ENCODE measurements at regions not wholly inside any gene's neighbourhood (a gene's known extent, or its start where the extent isn't known, plus 50 kb on each side); places are given as distances from the start of the nearest gene placed in this dataset.

DNA sequence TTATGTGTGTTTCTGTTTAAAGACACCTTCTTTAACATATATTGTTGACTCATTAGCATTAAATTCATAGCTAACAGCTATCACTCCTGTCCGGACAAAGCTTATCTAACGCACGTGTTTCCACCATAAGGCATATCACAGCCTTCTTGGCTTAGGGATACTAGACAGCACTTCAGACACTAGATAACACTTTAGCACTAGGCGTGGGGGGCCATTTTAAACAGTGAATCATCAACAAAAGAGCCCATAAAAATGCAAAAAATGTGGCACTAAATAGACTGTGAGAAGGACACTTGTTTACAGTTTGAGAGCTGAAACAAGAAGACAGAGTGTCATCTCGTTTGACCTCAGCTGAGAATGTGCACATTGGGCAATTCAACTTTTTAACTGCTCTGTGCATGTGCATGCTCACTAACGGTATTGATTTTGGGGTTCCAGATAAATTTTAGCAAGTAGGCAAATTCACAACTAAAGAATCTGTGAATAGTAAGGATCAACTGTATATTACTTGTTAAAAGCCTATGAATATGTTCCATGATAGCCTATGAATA lies 58.9 kb upstream of the RAI2 start:
- Histone ChIP-seq H4K20me1 (ENCODE audit: low read depth, low read length) (no peaks in the 10 kb centered on the region), H3K4me3 (ENCODE audit: insufficient read depth, low read length, poor library complexity, severe bottlenecking) (no peak overlapping the region), H2AFZ (ENCODE audit: low read depth, low read length, severe bottlenecking) (no peak overlapping the region), H3F3A (ENCODE audit: insufficient read depth) (no peaks in the 10 kb centered on the region), H3K9ac (ENCODE audit: low read length) (no peak overlapping the region), H3K27ac (ENCODE audit: low read depth, low read length) (no peak overlapping the region), H3K9me2 (replicated peaks; ENCODE audit: insufficient read depth, low read length) (no peaks in the 10 kb centered on the region), H3K79me2 (ENCODE audit: insufficient read depth, low read length) (no peaks in the 10 kb centered on the region), H3K27me3 (ENCODE audit: low read length) (no peaks in the 10 kb centered on the region), H3K4me2 (ENCODE audit: low read depth, low read length, poor library complexity, severe bottlenecking) (no peak overlapping the region), H3K9me3 (ENCODE audit: insufficient read depth, low read length) (no peaks in the 10 kb centered on the region), H3K36me3 (ENCODE audit: low read length) (no peaks in the 10 kb centered on the region)
- no peak for TF ChIP-seq EZH2phosphoT487 (conservative IDR thresholded peaks at IDR 0.05; ENCODE audit: low read length)
- TF ChIP-seq, protein P1, sequence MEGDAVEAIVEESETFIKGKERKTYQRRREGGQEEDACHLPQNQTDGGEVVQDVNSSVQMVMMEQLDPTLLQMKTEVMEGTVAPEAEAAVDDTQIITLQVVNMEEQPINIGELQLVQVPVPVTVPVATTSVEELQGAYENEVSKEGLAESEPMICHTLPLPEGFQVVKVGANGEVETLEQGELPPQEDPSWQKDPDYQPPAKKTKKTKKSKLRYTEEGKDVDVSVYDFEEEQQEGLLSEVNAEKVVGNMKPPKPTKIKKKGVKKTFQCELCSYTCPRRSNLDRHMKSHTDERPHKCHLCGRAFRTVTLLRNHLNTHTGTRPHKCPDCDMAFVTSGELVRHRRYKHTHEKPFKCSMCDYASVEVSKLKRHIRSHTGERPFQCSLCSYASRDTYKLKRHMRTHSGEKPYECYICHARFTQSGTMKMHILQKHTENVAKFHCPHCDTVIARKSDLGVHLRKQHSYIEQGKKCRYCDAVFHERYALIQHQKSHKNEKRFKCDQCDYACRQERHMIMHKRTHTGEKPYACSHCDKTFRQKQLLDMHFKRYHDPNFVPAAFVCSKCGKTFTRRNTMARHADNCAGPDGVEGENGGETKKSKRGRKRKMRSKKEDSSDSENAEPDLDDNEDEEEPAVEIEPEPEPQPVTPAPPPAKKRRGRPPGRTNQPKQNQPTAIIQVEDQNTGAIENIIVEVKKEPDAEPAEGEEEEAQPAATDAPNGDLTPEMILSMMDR (IDR thresholded peaks at IDR 0.05; ENCODE audit: insufficient read depth, low read length, poor library complexity, severe bottlenecking), result no peak

DNA sequence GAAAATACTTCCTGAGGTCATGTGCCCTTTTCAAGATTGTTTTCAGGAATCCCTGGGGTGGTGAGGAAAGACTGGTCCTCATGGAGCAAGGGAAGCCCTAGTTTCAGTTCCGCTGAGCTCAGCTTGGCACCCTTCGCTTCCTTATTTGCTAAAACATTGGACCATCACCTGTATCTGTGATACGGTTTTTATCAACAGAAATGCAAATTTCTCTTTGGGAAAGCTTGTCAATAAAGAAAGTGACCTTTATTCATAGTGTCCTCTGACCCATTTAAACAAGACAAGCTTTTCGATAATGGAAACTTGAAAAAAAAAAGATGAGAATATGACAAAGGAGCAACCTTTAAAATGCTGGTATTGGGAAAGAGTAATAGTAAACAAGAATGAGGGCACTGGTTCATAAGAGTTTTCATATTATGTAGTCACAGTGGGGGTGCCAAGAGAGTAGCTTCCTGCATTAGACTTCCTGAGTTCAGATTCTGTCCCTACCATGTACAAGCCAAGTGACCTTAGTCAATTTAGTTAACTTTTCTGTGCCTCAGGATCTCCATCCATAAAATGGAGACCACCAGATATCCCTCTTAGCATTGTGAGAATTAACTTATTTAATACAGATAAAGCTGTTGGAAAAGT lies 57.0 kb upstream of the RAI2 start:
- H3K9me3 ChIP-seq (ENCODE audit: insufficient read depth, low read length), result no peaks in the 10 kb centered on the region
- H2AFZ ChIP-seq (ENCODE audit: low read depth, low read length, severe bottlenecking), result no peak overlapping the region
- no peak overlapping the region for H3K9ac ChIP-seq (ENCODE audit: low read length)
- no peaks in the 10 kb centered on the region for H3K36me3 ChIP-seq (ENCODE audit: low read length)
- TF ChIP-seq, protein P1 (IDR thresholded peaks at IDR 0.05; ENCODE audit: insufficient read depth, low read length, poor library complexity, severe bottlenecking), result no peak
- no peak for TF ChIP-seq EZH2phosphoT487 (conservative IDR thresholded peaks at IDR 0.05; ENCODE audit: low read length)
- H3F3A ChIP-seq (ENCODE audit: insufficient read depth), result no peaks in the 10 kb centered on the region
- H3K4me3 ChIP-seq (ENCODE audit: insufficient read depth, low read length, poor library complexity, severe bottlenecking), result no peak overlapping the region
- no peaks in the 10 kb centered on the region for H3K27me3 ChIP-seq (ENCODE audit: low read length)
- H3K4me2 ChIP-seq (ENCODE audit: low read depth, low read length, poor library complexity, severe bottlenecking), result no peak overlapping the region
- no peaks in the 10 kb centered on the region for H3K9me2 ChIP-seq (replicated peaks; ENCODE audit: insufficient read depth, low read length)
- no peaks in the 10 kb centered on the region for H3K79me2 ChIP-seq (ENCODE audit: insufficient read depth, low read length)
- H4K20me1 ChIP-seq (ENCODE audit: low read depth, low read length), result no peaks in the 10 kb centered on the region
- no peak overlapping the region for H3K27ac ChIP-seq (ENCODE audit: low read depth, low read length)

DNA sequence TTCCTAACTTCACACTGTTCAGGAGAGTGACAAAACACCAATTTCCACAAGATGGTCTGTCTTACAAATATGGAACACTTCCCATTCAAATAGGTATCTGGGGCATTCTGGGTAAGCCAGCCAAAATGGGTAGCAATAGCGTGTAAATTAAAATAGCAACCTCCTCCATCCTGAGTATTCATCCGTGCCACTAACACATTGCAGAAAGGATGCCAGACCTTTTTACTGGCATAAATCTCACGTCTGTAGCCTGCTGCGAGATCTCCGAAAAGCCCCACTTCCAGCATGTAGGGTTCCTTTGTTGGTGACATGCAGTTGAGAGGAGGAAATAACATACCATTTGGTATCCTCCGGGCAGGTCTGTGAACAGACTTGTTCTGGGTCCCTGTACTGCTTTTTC lies 52.7 kb upstream of the RAI2 start:
- no peaks in the 10 kb centered on the region for H3K27me3 ChIP-seq (ENCODE audit: low read length)
- H3K36me3 ChIP-seq (ENCODE audit: low read length), result no peaks in the 10 kb centered on the region
- no peaks in the 10 kb centered on the region for H3K9me2 ChIP-seq (replicated peaks; ENCODE audit: insufficient read depth, low read length)
- no peaks in the 10 kb centered on the region for H3K79me2 ChIP-seq (ENCODE audit: insufficient read depth, low read length)
- H3F3A ChIP-seq (ENCODE audit: insufficient read depth), result no peaks in the 10 kb centered on the region
- H3K4me2 ChIP-seq (ENCODE audit: low read depth, low read length, poor library complexity, severe bottlenecking), result no peak overlapping the region
- H3K27ac ChIP-seq (ENCODE audit: low read depth, low read length), result no peak overlapping the region
- TF ChIP-seq, protein P1 (IDR thresholded peaks at IDR 0.05; ENCODE audit: insufficient read depth, low read length, poor library complexity, severe bottlenecking), result no peak
- no peak for TF ChIP-seq EZH2phosphoT487 (conservative IDR thresholded peaks at IDR 0.05; ENCODE audit: low read length)
- no peaks in the 10 kb centered on the region for H4K20me1 ChIP-seq (ENCODE audit: low read depth, low read length)
- H2AFZ ChIP-seq (ENCODE audit: low read depth, low read length, severe bottlenecking), result no peak overlapping the region
- no peaks in the 10 kb centered on the region for H3K9me3 ChIP-seq (ENCODE audit: insufficient read depth, low read length)
- no peak overlapping the region for H3K9ac ChIP-seq (ENCODE audit: low read length)
- H3K4me3 ChIP-seq (ENCODE audit: insufficient read depth, low read length, poor library complexity, severe bottlenecking), result no peak overlapping the region

Measured in SU-DHL-6 (cell line).